GM18867 (cell line): ENCODE measurements at regions not wholly inside any gene's neighbourhood (a gene's known extent, or its start where the extent isn't known, plus 50 kb on each side); places are given as distances from the start of the nearest gene placed in this dataset.
A peak's percentile ranks its signal among the peaks of the same experiment; 100 is the strongest.
"Not testable (repeated sequence)": the region's sequence is repeated elsewhere in the genome, so short reads cannot be mapped to it uniquely, and the experiment has no call there.

Experiments
- ATAC-seq: cut with Tn5 transposase; IDR thresholded peaks from one replicate; pipeline ENCODE4 v1.9.1; 2021; ENCODE audit warnings: mild to moderate bottlenecking, moderate library complexity; ENCODE audit not compliant: unreplicated experiment

DNA sequence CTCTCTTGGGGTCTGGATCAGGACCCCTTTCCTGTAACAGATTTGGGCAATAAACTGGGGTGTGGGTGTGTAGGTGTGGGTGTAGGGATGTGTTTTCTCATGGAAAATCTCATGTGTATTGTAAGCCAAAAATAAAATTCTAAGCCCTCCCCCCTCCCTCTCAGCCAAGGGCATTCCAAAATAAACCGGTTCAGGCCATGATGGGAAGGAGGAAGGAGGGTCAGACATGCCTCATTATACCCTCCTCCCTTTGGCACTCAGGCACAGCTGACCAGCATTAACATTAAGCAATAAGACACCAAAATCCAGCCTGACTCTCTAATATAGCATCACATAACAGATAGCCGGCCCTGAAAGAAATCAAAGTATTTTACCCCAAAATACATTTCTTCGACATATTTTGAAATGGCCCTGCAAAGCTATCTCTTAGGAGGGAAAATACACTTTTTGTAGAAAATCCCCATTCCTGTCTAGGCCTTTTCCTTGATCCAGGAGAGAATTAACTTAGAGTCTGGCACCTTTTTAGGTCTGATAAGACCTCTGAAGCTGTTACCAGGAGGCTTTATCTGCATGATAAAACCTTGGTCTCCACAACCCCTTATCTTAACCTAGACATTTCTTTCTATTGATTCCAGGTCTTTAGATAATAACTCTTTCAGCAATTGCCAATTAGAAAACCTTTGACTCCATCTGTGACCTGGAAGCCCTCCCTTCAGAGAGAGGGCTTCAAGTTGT lies 128.7 kb upstream of the COL5A2 start:
- ATAC-seq = no peak

DNA sequence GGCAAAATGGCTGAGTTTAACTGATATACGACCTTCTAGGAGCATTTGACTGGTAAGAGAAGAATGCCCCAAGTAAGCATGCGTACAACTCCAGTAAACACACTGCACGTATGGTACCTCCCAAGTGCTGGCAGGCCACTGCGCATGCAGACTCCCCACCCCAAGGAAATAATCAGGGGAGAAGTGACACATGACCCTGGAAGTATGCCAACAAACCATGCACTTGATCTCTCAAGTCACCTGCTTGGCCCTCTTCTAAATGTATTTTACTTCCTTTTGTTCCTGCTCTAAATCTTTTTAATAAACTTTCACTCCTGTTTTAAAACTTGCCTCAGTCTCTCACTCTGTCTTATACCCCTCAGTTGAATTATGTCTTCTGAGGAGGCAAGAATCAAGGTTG lies 129.8 kb upstream of the COL5A2 start:
- no peak for ATAC-seq

DNA sequence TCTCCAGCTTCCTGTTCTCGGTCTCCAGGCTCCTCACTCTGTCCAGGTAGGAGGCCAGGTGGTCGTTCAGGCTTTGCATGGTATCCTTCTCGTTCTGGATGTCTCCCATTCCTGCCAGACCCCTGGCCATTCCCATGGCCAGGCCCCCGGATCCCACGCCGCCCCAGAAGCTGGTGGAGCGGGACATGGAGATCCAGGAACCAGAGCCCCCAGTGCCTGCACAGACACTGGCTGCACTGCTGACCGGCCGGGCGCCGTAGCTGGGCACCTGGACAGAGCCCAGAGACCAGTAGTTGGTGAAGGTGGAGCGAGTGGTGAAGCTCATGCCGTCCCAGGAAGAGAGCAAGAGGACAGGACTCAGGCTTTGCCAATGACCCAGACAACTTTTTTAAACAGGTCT lies 129.1 kb upstream of the WDR75 start:
- no peak for ATAC-seq

DNA sequence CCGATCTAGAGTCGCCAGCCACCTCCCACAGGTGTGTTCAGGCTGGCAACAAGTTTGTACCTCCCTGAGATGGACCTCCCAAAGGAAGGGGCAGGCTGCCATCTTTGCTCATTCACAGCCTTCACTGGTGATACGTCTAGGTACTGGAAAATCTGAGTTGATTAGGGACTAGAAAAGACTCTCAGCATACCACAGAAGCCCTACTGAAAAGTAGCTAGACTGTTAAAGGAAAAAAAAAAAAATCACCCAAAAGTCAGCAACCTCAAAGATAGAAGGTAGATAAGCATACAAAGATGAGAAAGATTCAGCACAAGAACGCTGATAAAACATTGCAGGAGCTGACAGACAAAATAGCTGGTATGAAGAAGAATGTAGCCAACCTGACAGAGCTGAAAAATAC lies 128.6 kb upstream of the WDR75 start:
- ATAC-seq = no peak

DNA sequence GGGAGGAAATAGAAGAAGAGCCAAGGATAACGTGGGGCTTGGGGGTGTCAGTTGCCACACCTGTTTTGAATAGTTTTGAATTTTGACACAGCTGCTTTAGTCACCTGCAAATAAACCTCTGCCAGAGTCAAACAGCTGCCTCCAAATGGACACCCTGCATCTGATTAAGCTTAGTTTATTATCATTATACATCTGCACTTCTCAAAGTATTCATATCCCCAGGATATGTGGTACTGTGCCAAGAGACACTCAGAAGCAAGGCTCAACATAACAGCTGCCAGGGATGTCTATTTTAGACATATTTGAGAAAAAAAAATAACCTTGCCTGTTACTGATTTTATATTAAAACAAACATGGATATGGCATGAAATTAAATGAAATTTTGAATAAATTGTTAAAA lies 122.5 kb upstream of the WDR75 start:
- no peak for ATAC-seq

DNA sequence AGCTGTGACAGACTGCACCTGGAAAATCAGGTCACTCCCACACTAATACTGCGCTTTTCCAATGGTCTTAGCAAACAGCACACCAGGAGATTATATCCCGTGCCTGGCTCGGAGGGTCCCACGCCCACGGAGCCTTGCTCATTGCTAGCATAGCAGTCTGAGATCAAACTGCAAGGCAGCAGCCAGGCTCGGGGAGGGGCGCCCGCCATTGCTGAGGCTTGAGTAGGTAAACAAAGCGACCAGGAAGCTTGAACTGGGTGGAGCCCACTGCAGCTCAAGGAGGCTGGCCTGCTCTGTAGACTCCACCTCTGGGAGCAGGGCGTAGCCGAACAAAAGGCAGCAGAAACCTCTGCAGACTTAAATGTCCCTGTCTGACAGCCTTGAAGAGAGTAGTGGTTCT lies 121.8 kb upstream of the WDR75 start:
- not testable (repeated sequence) for ATAC-seq

DNA sequence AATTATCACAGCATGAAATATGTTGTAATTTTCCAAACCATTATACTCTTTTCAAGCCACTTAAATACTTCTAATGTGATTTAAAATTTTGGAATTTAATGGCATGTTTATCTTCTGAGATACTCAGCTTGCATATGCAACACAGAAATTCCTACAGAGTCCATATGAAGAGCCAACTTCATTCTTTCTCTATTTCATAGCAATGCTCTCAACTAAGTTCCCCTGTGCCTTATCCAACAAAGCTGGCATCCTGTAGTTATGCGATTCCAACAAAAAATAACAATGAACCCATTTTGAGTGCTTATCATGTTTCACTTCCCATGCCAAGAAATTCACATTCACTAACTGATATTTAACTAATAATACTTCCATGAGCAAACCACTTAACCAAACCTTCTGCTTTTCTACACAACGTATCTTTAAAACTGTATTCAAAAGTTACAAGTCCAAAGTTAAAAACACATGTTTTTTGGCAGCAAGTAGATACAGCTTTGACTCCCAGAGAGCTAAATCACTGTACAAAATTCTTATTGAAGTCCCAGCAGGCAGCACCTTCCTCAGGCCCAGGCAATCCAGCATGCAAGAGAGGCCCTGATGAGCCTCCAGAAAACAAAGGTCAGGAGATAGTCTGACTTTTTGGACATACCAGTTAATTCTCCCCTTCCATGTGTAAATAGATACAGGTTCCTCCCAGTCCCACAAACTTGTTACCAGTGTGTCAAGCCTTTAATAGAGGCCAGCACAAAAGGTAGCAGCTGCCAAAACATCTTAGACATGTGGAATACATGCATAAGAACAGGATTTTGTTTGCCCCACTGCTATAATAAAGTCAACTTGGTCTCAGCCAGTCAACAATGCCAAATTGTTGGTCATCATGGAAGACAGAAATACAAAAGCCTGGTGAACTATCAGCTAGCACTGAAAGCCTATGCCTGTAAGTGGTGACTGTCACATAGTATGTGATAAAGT lies 113.1 kb upstream of the WDR75 start:
- ATAC-seq = no peak

DNA sequence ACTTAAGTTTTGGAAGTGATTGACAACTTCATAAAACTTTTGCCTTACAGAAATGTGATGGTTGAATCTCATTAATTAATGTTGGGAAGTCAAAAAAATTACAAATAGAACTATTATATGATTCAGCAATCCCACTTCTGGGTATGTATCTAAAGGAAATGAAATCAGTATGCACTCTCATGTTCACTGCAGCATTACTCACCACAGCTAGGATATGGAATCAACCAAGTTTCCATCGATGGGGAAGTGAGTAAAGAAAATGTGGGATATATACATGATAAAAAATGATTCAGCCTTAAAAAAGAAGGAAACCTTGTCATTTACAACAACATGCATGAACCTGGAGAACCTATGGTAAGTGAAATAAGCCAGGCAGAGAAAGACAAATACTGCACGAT lies 112.4 kb upstream of the WDR75 start:
- no peak for ATAC-seq

DNA sequence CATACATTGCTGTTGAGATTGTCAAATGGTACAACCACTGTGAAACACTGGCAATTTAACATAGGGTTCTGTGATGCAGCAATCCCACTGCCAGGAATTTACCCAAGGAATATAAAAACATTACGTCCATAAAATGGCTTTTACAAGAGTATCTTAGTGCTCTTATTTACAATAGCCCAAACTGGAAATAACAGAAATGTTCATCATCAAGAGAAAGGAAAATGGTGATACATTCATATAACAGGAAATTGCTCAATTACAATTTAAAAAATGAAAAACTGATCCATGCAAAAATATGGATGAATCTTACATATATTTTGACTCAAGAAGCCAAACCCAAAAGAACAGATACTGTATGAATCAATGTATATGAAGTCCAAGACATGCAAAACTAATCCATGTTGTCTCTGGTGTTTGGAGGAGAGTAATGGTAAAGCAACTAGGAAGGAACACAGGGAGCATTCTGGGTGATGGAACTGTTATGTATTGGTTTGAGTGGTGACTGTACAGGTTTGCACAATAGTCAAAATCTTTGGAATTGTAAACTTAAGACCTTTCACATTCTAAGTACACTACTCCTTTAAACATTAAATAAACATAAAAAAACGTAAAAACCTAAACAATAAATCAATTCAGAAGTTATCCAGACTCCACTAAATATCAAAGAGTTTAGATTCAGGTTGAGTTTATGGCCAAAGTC lies 104.8 kb upstream of the WDR75 start:
- no peak for ATAC-seq

DNA sequence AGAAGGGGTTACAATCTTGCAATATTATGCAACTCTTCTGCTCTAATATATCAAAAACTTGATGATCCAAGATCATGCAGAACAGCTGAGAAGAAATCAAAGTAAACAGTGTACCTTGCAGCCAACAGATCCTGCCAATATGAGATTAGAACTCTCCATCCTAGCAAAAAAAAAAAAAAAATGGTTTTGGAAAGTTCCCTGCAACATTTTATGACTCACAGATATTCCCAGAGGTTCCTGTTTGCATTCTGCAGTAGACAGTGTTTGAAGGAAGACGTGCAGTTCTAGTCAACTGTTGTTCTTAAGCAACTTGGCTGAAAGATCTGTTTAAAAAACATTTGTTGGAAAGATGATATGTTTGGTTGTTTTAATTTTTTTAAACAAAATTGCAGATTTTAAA lies 103.6 kb upstream of the WDR75 start:
- ATAC-seq = no peak

DNA sequence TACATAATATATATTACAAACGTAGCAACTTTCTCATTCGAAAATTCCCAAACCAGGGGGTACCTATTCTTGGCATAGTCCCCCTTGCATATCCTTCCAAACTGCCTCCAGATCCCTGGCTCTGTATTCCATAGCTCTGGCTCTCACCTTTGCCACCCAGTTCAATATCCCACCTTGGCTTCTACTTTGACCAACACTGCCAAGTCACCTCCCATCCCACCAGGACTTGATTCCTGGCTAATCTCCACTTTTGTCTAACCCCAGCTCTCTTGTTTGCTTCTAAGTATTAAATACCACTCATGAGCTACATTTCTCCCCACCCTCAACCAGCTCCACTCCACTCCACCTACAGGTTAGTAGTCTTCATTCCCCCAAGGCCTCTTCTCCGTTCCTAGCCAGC lies 103.2 kb upstream of the WDR75 start:
- no peak for ATAC-seq

DNA sequence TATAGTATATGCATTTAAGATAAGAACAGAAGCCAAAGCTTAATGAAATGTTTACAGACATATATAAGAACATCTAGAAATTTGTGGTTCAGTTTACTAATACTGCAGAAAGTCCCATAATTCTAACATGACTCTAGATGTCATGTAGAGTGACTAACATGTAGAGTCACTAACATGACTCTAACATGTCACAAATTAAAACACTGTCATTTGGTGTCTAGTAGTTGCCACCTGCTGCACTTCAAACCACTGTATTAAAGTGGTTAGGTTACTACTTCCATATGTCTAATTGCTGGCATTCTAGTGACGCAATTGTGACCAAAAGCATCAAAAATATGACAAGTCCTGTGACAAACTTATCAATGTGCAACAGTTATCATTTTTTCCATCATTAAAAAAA lies 100.2 kb upstream of the WDR75 start:
- ATAC-seq = no peak

DNA sequence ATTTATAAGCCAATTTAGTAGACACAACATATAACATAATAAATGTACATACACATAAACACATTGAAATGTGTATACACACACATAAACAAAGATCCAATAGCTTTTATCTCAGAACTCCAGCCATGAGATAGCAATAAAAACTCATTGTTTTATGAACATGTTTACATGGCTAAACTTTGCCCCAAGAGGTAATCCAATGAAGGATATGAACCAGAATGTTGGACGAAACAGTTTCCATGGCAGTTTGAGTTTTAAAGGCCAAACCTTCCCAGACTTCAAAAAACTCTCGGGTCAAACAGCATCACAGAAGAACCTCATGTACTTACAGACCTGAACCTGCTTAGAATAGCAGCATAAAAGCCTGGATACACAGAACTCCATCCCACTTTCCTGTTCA lies 97.2 kb upstream of the WDR75 start:
- no peak for ATAC-seq

DNA sequence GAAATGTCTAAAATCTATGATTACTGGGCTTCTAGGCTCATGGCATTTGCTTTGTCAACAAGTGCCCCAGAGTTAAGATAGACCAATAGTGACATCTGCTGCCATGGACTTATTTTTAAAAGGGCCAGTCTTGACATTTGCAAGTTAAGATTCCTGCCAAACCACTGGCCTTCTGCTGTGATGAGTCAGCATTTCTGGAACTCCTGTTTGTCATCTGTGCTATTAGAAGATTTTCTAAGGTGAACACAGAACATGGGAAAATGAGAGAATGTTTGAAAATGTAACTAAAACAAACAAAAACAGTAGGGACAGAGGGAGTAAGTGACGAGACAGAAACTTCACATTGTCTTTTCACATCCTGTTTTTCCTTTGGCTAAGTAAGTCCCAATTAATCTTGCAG lies 93.7 kb upstream of the WDR75 start:
- ATAC-seq = peak; percentile 74

DNA sequence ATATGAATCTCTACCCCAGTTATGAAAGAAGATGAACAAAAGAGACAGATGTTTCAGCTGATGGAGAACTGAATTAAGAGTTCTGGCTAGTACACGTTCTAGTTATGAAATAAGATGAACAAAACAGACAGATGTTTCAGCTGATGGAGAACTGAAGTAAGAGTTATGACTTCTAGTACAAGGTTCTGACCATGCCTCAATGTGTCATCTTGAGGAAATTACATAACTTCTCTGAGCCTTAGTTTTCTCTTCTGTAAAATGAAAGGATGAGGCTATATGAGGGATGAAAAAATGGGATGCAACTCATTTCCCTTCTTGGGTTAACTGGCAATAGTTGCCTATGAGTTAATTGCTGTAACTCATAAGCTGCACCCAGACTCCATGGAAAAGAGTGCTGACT lies 92.9 kb upstream of the WDR75 start:
- peak; percentile 22 for ATAC-seq

DNA sequence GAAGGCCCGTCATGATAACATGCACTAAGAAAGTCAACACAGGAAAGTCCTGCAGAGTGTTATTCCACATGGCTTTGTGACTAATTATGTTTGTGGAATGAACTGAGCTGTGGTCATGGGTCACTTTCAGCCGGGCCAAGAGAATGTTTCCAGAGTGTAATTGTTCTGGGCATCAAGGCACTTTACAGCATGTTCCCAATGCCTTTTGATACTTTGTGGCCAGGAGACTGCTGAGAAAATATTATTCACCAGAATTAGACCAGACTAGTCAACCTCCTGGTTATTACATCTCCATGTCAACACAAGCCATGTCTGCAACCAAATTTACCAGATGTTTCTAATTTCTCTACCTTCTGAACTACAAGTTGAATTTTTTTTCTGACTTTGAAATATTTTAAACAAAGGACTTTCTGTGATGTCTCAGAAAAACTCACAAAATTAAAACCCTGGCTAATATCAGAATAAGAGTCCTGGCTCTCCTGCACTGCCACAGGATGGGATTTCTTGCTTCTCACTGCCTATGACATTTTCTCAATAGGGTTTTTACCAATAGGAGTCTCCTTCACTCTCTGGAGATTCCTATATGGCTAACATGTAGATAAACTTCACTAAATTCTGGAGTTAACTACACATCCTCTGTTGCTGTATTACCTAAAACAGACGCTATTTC lies 90.6 kb upstream of the WDR75 start:
- no peak for ATAC-seq

DNA sequence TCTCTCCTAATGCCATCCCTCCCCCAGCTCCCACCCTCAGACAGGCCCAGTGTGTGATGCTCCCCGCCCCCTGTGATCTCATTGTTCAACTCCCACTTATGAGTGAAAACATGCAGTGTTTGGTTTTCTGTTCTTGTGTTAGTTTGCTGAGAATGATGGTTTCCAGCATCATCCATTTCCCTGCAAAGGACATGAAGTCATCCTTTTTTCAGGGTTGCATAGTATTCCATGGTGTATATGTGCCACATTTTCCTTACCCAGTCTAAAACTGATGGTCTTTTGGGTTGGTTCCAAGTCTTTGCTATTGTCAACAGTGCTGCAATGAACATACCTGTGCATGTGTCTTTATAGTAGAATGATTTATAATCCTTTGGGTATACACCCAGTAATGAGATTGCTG lies 89.3 kb upstream of the WDR75 start:
- ATAC-seq = not testable (repeated sequence)

DNA sequence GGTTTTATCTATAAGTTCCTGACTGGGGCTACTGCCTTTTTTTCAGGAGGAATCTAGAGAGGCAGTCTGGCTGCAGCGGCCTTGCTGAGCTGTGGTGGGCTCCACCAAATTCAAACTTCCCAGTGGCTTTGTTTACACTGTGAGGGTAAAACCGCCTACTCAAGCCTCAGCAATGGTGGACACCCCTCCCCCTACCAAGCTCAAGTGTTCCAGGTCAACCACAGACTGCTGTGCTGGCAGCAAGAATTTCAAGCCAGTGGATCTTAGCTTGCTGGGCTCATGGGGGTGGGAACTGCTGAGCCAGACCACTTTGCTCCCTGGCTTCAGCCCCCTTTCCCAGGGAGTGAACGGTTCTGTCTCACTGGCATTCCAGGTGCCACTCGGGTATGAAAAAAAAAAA lies 83.9 kb upstream of the WDR75 start:
- ATAC-seq = not testable (repeated sequence)

DNA sequence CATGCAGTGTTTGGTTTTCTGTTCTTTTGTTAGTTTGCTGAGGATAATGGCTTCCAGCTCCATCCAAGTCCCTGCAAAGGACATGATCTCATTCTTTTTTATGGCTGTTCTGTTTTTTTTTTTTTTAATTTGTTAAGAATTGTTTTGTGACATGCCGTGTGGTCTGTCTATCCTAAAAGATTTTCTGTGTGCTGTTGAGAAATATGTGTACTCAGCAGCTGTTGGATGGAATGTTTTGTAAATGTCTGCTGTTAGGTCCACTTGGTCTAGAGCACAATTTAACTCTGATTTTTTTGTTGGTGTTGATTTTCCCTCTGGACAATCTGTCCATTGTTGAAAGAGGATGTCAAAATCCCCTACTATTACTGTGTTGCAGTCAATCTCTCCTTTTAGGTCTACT lies 80.4 kb upstream of the WDR75 start:
- ATAC-seq = no peak

DNA sequence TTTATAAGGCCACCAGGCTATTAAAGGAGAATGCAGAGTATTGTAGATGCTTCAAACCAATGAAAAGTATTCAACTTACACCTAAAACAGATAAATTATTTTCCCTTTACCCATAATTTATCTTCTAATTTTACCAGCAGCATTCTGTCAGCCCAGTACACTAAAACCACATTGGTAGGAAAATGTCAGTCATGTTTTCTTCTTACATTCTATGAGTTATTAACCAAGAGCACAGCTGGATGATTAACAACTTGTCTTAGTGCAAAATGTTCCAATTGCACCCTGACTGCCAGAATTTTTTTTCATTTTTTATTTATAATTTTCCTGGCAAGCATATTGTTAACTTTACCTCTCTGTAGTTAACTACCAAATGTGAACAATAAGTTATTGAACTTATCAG lies 79.0 kb upstream of the WDR75 start:
- ATAC-seq = no peak

DNA sequence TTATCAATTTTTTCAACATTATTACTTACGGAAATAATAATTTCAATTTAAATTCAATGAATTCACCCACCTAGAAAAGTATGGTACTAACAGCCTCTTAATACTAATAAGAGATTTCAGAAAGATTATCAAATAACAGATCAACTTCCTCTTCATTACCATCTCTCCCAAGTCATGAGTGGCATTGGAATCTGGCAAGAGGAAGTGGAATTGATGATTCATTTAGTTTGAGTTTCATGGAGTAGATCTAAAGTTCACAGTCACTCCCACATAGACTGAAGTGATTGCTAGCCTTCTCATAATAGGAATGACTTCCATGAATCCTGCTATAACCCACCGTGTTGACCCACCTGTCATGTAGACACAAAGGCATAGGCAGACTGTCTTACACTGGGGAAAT lies 77.7 kb upstream of the WDR75 start:
- no peak for ATAC-seq
